NB4 (cell line): ENCODE measurements at regions not wholly inside any gene's neighbourhood (a gene's known extent, or its start where the extent isn't known, plus 50 kb on each side); places are given as distances from the start of the nearest gene placed in this dataset.

Experiments used
- MYC ChIP-seq: IDR thresholded peaks from 2 replicates; pipeline ENCODE4 v1.6.1; 2011; ENCODE audit warnings: low read depth, low read length
- POLR2A ChIP-seq: IDR thresholded peaks from 2 replicates; pipeline ENCODE4 v1.6.1; 2011; ENCODE audit warnings: mild to moderate bottlenecking; ENCODE audit not compliant: insufficient read length; ENCODE audit errors: extremely low read depth
- TF ChIP-seq, protein P1 (sequence below): IDR thresholded peaks from one replicate; pipeline ENCODE4 v1.5.1; 2012; ENCODE audit warnings: low read depth, low read length
- TF ChIP-seq, protein P2 (sequence below): IDR thresholded peaks from 2 replicates; pipeline ENCODE4 v1.6.1; 2011; ENCODE audit warnings: low read depth, low read length

DNA sequence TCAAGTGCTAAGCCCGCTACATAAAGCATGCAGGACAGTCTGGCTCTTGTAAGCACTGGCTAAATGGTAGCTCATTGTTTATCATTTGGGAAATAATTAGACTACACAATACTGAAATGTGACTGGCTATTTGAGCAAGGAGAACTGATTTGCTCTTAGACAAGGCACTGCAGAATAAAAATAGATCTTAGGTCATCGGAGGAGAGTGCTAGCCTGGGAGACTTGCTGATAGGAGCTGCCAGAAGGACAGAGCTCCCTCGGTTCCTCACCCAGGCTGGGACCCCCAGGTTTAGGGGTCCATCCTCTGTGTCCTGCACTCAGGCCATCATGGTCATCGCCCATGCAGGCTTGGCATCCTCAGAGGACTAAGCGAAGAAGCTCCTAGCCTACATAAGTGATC, 184.4 kb upstream of the NCAM1 start:
- TF ChIP-seq, protein P1, sequence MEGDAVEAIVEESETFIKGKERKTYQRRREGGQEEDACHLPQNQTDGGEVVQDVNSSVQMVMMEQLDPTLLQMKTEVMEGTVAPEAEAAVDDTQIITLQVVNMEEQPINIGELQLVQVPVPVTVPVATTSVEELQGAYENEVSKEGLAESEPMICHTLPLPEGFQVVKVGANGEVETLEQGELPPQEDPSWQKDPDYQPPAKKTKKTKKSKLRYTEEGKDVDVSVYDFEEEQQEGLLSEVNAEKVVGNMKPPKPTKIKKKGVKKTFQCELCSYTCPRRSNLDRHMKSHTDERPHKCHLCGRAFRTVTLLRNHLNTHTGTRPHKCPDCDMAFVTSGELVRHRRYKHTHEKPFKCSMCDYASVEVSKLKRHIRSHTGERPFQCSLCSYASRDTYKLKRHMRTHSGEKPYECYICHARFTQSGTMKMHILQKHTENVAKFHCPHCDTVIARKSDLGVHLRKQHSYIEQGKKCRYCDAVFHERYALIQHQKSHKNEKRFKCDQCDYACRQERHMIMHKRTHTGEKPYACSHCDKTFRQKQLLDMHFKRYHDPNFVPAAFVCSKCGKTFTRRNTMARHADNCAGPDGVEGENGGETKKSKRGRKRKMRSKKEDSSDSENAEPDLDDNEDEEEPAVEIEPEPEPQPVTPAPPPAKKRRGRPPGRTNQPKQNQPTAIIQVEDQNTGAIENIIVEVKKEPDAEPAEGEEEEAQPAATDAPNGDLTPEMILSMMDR: no peak
- TF ChIP-seq POLR2A (no peak), MYC (no peak)
- TF ChIP-seq, protein P2, sequence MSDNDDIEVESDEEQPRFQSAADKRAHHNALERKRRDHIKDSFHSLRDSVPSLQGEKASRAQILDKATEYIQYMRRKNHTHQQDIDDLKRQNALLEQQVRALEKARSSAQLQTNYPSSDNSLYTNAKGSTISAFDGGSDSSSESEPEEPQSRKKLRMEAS: no peak
